Fibroblast of villous mesenchyme (primary cell): ENCODE measurements at regions not wholly inside any gene's neighbourhood (a gene's known extent, or its start where the extent isn't known, plus 50 kb on each side); places are given as distances from the start of the nearest gene placed in this dataset.

ENCODE experiments used
- DNase-seq: peaks from one replicate; pipeline ENCODE4 v3.0.0-alpha.2; 2010; ENCODE audit warnings: low read depth
- H3K4me3 ChIP-seq: 2 replicates; pipeline ENCODE4 v1.5.1; 2011; ENCODE audit warnings: low read depth, mild to moderate bottlenecking, low read length
- TF ChIP-seq, protein P1 (sequence below): IDR thresholded peaks from 2 replicates; pipeline ENCODE4 v1.5.1; 2012; ENCODE audit warnings: low read depth, mild to moderate bottlenecking, low read length; ENCODE audit not compliant: insufficient read depth

DNA sequence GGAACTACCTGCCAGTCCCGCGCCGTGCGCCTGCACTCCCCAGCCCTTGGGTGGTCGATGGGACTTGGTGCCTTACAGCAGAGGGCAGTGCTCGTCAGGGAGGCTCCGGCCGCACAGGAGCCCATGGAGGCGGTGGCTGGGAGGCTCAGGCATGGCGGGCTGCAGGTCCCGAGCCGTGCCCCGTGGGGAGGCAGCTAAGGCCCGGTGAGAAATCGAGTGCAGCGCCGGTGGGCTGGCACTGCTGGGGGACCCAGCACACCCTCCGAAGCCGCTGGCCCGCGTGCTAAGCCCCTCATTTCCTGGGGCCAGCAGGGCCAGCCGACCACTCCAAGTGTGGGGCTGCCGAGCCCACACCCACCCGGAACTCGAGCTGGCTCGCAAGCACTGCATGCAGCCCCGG lies 580.2 kb downstream of the ZIC1 start:
- H3K4me3 ChIP-seq, result no peak overlapping the region
- TF ChIP-seq, protein P1, sequence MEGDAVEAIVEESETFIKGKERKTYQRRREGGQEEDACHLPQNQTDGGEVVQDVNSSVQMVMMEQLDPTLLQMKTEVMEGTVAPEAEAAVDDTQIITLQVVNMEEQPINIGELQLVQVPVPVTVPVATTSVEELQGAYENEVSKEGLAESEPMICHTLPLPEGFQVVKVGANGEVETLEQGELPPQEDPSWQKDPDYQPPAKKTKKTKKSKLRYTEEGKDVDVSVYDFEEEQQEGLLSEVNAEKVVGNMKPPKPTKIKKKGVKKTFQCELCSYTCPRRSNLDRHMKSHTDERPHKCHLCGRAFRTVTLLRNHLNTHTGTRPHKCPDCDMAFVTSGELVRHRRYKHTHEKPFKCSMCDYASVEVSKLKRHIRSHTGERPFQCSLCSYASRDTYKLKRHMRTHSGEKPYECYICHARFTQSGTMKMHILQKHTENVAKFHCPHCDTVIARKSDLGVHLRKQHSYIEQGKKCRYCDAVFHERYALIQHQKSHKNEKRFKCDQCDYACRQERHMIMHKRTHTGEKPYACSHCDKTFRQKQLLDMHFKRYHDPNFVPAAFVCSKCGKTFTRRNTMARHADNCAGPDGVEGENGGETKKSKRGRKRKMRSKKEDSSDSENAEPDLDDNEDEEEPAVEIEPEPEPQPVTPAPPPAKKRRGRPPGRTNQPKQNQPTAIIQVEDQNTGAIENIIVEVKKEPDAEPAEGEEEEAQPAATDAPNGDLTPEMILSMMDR, result no peak
- no peak for DNase-seq

DNA sequence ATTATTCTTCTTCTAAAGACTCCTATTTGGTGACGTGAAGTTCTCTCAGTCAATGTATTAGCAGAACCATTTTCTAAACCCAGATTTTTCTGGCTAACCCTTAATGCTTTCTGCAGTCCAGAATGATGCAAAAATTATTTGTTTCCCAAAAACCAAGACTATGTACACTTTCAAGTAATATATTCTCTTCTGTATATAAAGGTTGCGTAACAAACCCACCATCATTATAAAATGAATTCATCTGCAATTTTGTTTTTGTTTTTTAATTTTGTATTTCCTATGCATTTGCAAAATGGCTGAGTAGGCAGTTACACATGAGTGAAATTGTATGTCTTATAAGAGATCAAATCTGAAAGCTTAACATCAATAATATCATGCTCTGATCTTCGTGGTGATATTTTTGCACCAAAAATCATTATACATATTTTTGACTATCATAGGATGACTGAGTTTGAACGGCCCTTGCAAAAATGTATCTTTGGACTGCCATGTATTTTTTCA lies 593.6 kb downstream of the ZIC1 start:
- TF ChIP-seq, protein P1, result no peak
- H3K4me3 ChIP-seq, result no peak overlapping the region
- DNase-seq, result no peak

DNA sequence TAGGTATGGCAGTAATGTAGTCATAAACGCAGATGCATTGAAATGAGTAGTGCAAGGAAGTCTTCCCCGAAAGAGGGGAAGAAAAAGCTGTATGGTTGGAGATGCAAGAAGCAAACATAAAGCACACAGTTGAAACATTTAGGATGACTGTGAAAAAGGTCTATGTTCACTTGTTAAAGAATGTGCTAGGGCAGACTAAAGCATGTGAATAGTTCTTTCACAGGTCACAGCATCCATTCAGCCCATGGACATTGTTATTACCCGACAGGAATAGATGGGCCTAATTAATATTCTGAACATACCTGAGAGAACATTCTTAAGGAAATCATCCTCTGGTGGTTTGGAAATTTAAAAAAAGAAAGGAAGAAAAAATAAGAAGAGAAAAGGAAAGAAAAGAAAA lies 595.2 kb downstream of the ZIC1 start:
- TF ChIP-seq, protein P1, result no peak
- no peak overlapping the region for H3K4me3 ChIP-seq
- no peak for DNase-seq

DNA sequence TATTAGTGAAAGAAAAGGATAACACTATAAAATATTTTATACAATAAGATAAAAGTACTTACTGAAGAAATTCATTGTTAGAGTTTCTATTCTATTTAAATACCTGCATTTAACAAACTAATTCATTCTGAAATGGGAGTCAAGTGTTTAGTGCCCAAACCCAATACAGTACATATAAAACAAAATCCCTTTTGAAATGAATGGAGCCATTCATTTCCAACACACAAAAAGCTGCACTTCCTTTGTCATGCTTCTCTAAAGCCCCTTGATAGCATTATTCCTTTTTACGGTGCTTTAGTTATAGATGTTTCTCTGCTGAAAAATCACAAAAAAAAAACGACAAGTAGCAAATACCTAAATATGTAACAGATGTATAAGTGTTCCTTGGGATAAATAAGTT lies 596.3 kb downstream of the ZIC1 start:
- DNase-seq, result no peak
- TF ChIP-seq, protein P1, result no peak
- H3K4me3 ChIP-seq, result no peak overlapping the region

DNA sequence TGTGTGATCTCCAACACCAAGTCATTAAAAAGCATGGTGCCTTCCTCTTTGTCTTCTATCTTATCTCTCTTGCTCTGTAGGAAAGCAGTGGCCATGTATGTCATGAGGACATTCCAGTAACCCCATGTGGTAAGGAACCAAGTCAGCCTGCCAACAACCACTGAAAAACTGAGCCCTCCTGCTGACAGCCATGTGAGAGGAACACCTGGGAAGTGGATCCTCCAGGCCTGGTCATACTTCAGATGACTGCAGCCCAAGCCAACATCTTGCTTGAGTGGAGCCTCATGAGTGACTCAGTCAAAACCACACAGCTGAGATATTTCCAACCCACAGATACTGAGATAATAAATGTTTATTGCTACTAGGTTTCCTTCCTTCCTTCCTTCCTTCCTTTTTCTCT lies 597.3 kb downstream of the ZIC1 start:
- H3K4me3 ChIP-seq, result no peak overlapping the region
- TF ChIP-seq, protein P1, result no peak
- no peak for DNase-seq

DNA sequence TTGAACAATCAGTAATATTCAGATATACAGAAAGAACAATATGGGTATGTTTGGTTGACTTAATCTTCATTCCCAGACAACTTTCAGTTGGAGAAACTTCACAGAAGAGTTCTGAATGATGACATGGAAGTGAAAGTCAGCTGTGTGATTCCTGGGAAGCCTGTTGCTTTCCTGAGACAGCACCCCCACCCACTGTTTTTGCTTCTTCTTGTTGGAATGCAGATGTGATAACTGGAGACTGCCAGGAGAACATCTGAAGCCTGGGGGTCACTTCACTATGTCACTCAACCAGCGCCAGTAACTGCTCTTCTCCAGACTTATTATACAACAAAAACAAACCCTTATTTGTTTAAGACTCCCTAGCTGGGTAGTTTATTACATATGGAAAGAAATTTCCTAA lies 599.4 kb downstream of the ZIC1 start:
- no peak overlapping the region for H3K4me3 ChIP-seq
- TF ChIP-seq, protein P1, result no peak
- DNase-seq, result no peak

DNA sequence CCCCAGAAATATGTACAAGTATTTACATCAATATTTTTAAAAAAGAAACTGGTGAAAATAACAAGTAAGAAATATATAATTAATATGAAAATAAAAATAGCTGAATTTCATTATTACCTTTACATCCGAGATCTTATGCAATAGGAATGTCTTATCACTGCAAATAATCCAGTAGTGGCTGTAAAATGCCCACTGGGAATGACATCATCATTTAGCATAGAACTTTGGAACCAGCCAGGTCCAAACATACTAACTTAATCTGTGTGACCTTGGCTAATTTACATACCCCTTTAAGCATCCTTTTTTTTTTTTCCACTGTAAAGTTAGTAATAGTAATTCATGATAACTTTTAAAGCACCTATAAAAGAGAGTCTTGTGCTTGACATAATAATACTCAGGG lies 611.7 kb downstream of the ZIC1 start:
- TF ChIP-seq, protein P1, result no peak
- H3K4me3 ChIP-seq, result no peak overlapping the region
- DNase-seq, result no peak
